IMR-90 (cell line): ENCODE measurements at regions not wholly inside any gene's neighbourhood (a gene's known extent, or its start where the extent isn't known, plus 50 kb on each side); places are given as distances from the start of the nearest gene placed in this dataset.

ENCODE experiments used
- ATAC-seq: fragments of 200-7000 bp; cut with Tn5 transposase; 2 replicates; pipeline ENCODE4 v1.9.1; 2020; ENCODE audit warnings: low read depth, mild to moderate bottlenecking, moderate library complexity
- BruUV-seq: library from RNA; stranded (reverse); fragments of 400-500 nt; replicated peaks from 2 replicates; lab custom pipeline; 2021; lab: Mats Ljungman, UMichigan
- CTCF ChIA-PET: fragments of 300-600 bp; formaldehyde crosslinking; extraction: SDS; loops from one replicate; lab custom pipeline; 2021; ENCODE audit warnings: antibody characterized with exemption; lab: Yijun Ruan, JAX
- POLR2A ChIA-PET: fragments of 300-600 bp; sonication (Branson Sonifier 250); formaldehyde crosslinking; loops from one replicate; lab custom pipeline; 2022; ENCODE audit warnings: antibody characterized with exemption; ENCODE audit not compliant: unreplicated experiment; lab: Charles Lee
- DNase-seq: peaks from one replicate; pipeline ENCODE4 v3.0.0; 2013
- H2AFZ ChIP-seq: replicated peaks from 2 replicates; pipeline ENCODE3; 2013; ENCODE audit warnings: low read length, mild to moderate bottlenecking; ENCODE audit not compliant: poor library complexity
- H2AK5ac ChIP-seq: 2 replicates; pipeline ENCODE4 v1.6.1; 2013; ENCODE audit warnings: low read depth, low read length, inconsistent platforms
- H2AK9ac ChIP-seq: replicated peaks from 2 replicates; pipeline ENCODE3; 2013; ENCODE audit warnings: mild to moderate bottlenecking, low read depth, low read length, moderate library complexity; ENCODE audit not compliant: poor library complexity
- H2BK120ac ChIP-seq: 2 replicates; pipeline ENCODE4 v1.6.1; 2013; ENCODE audit warnings: low read depth, low read length, inconsistent platforms
- H2BK15ac ChIP-seq: 3 replicates; pipeline ENCODE4 v1.6.1; 2013; ENCODE audit warnings: low read depth, low read length, inconsistent platforms
- H2BK20ac ChIP-seq: 2 replicates; pipeline ENCODE4 v1.6.1; 2013; ENCODE audit warnings: low read depth, mild to moderate bottlenecking, inconsistent platforms, low read length, moderate library complexity
- H2BK5ac ChIP-seq: 2 replicates; pipeline ENCODE4 v1.6.1; 2013; ENCODE audit warnings: mild to moderate bottlenecking, low read depth, low read length, inconsistent platforms; ENCODE audit not compliant: poor library complexity, severe bottlenecking
- H3K14ac ChIP-seq: replicated peaks from 2 replicates; pipeline ENCODE4 v1.6.1; 2013; ENCODE audit warnings: low read depth, low read length, inconsistent platforms
- H3K18ac ChIP-seq: 2 replicates; pipeline ENCODE4 v1.6.1; 2013; ENCODE audit warnings: low read depth, low read length, control low read depth
- H3K23ac ChIP-seq: 2 replicates; pipeline ENCODE4 v1.6.1; 2013; ENCODE audit warnings: low read depth, low read length, inconsistent platforms
- H3K27ac ChIP-seq: 2 replicates; pipeline ENCODE4 v1.5.1; 2013; ENCODE audit warnings: mild to moderate bottlenecking, control low read depth, low read length; ENCODE audit not compliant: insufficient read depth
- H3K27me3 ChIP-seq: 2 replicates; pipeline ENCODE4 v1.6.1; 2013; ENCODE audit warnings: low read length; ENCODE audit not compliant: control insufficient read depth, insufficient read depth
- H3K36me3 ChIP-seq: 2 replicates; pipeline ENCODE4 v1.6.1; 2013; ENCODE audit warnings: low read length, mixed read lengths; ENCODE audit not compliant: control insufficient read depth, insufficient read depth
- H3K4ac ChIP-seq: 2 replicates; pipeline ENCODE4 v1.6.1; 2013; ENCODE audit warnings: low read depth, low read length, inconsistent platforms
- H3K4me1 ChIP-seq: 2 replicates; pipeline ENCODE4 v1.6.1; 2013; ENCODE audit warnings: low read length, mixed read lengths; ENCODE audit not compliant: control insufficient read depth, insufficient read depth
- H3K4me2 ChIP-seq: 2 replicates; pipeline ENCODE4 v1.6.1; 2013; ENCODE audit warnings: low read depth, mild to moderate bottlenecking, control low read depth, low read length, moderate library complexity
- H3K4me3 ChIP-seq: 2 replicates; pipeline ENCODE4 v1.5.1; 2013; ENCODE audit warnings: low read depth, mild to moderate bottlenecking, control low read depth, low read length, moderate library complexity; ENCODE audit not compliant: insufficient read depth
- H3K56ac ChIP-seq: 2 replicates; pipeline ENCODE4 v1.6.1; 2013; ENCODE audit warnings: low read length, inconsistent platforms; ENCODE audit not compliant: insufficient read depth; ENCODE audit errors: extremely low read depth
- H3K79me1 ChIP-seq, 2 experiments: 2 replicates each; pipeline ENCODE4 v1.6.1; 2013; ENCODE audit warnings: low read length in 2 of 2, inconsistent platforms in 1 of 2, low read depth in 1 of 2
- H3K9ac ChIP-seq: 2 replicates; pipeline ENCODE4 v1.6.1; 2013; ENCODE audit warnings: low read depth, low read length, control low read depth
- H3K9me1 ChIP-seq: 2 replicates; pipeline ENCODE4 v1.6.1; 2013; ENCODE audit warnings: low read length, inconsistent platforms; ENCODE audit not compliant: insufficient read depth
- H3K9me3 ChIP-seq: 2 replicates; pipeline ENCODE4 v1.6.1; 2013; ENCODE audit warnings: low read length; ENCODE audit not compliant: control insufficient read depth, insufficient read depth
- H4K20me1 ChIP-seq: 2 replicates; pipeline ENCODE4 v1.6.1; 2013; ENCODE audit warnings: low read length, inconsistent platforms; ENCODE audit not compliant: insufficient read depth
- H4K5ac ChIP-seq: 2 replicates; pipeline ENCODE4 v1.6.1; 2013; ENCODE audit warnings: mild to moderate bottlenecking, low read depth, low read length, control low read depth
- H4K8ac ChIP-seq, 2 experiments: 2 replicates each; pipeline ENCODE4 v1.6.1; 2013; ENCODE audit warnings: low read depth in 2 of 2, low read length in 2 of 2, control low read depth in 1 of 2, inconsistent platforms in 1 of 2
- H4K91ac ChIP-seq: 2 replicates; pipeline ENCODE4 v1.6.1; 2013; ENCODE audit warnings: low read depth, low read length, inconsistent platforms; ENCODE audit not compliant: insufficient read depth
- BHLHE40 ChIP-seq: fragments of 150-350 bp; IDR thresholded peaks from 2 replicates; pipeline ENCODE4 v1.6.1; 2016; ENCODE audit warnings: mild to moderate bottlenecking, low read depth, low read length
- CEBPB ChIP-seq: IDR thresholded peaks from 2 replicates; pipeline ENCODE4 v1.6.1; 2012; ENCODE audit warnings: low read depth, low read length, improper control_type of control experiment
- CHD1 ChIP-seq: IDR thresholded peaks from 2 replicates; pipeline ENCODE4 v1.6.1; 2012; ENCODE audit warnings: low read depth, low read length, improper control_type of control experiment
- CTCF ChIP-seq: conservative IDR thresholded peaks from 2 replicates; pipeline ENCODE4 v1.5.1; 2012; ENCODE audit warnings: mild to moderate bottlenecking, low read depth, low read length, improper control_type of control experiment
- FOS ChIP-seq: fragments of 150-350 bp; IDR thresholded peaks from 2 replicates; pipeline ENCODE4 v1.6.1; 2016; ENCODE audit warnings: low read depth, low read length
- MAFK ChIP-seq: IDR thresholded peaks from 2 replicates; pipeline ENCODE4 v1.6.1; 2012; ENCODE audit warnings: low read depth, low read length, improper control_type of control experiment
- MAZ ChIP-seq: IDR thresholded peaks from 2 replicates; pipeline ENCODE4 v1.6.1; 2012; ENCODE audit warnings: low read depth, mild to moderate bottlenecking, low read length, improper control_type of control experiment, moderate library complexity, borderline replicate concordance
- MXI1 ChIP-seq: IDR thresholded peaks from 2 replicates; pipeline ENCODE4 v1.6.1; 2012; ENCODE audit warnings: low read depth, mild to moderate bottlenecking, low read length, moderate library complexity, borderline replicate concordance
- NFE2L2 ChIP-seq: fragments of 150-350 bp; IDR thresholded peaks from 2 replicates; pipeline ENCODE4 v1.6.1; 2016; ENCODE audit warnings: low read depth, mild to moderate bottlenecking, low read length
- POLR2A ChIP-seq: IDR thresholded peaks from 2 replicates; pipeline ENCODE4 v1.6.1; 2012; ENCODE audit warnings: mild to moderate bottlenecking, low read depth, low read length
- RAD21 ChIP-seq: IDR thresholded peaks from 2 replicates; pipeline ENCODE4 v1.6.1; 2012; ENCODE audit warnings: low read length, improper control_type of control experiment
- RCOR1 ChIP-seq: IDR thresholded peaks from 2 replicates; pipeline ENCODE4 v1.6.1; 2012; ENCODE audit warnings: mild to moderate bottlenecking, low read length, improper control_type of control experiment; ENCODE audit not compliant: insufficient replicate concordance
- RFX5 ChIP-seq: IDR thresholded peaks from 2 replicates; pipeline ENCODE4 v1.8.0; 2012; ENCODE audit warnings: low read depth, mild to moderate bottlenecking, low read length, moderate library complexity
- SMC3 ChIP-seq: fragments of 150-350 bp; IDR thresholded peaks from 2 replicates; pipeline ENCODE4 v1.6.1; 2016; ENCODE audit warnings: low read depth, mild to moderate bottlenecking, antibody characterized with exemption, low read length, moderate library complexity
- USF2 ChIP-seq: fragments of 150-350 bp; IDR thresholded peaks from 2 replicates; pipeline ENCODE4 v1.6.1; 2017; ENCODE audit warnings: mild to moderate bottlenecking, antibody characterized with exemption, low read length, low read depth
- WGBS, 2 experiments: methylation state at CpG; one replicate each; pipeline versions ENCODE4 v1.1.5 to v1.1.7; 2013; ENCODE audit warnings: missing lambda C conversion rate in 2 of 2; ENCODE audit not compliant: insufficient read length in 1 of 2; ENCODE audit errors: extremely low coverage in 2 of 2; 5-methylcytosine and 5-hydroxymethylcytosine counted together
- dilution Hi-C: fragments of 300-500 bp; cut with HindIII; formaldehyde crosslinking; loops from one replicate; pipeline ENCODE4 v1.14.3; 2018; ENCODE audit warnings: low sequenced_read_pairs; ENCODE audit not compliant: unreplicated experiment
- in situ Hi-C: fragments of 300-500 bp; cut with MboI; formaldehyde crosslinking; loops from 3 replicates; pipeline ENCODE4 v1.14.3; 2019; ENCODE audit warnings: low sequenced_read_pairs, inconsistent platforms, mixed read lengths
- intact Hi-C: fragments of 100-400 bp; cut with micrococcal nuclease; formaldehyde crosslinking; loops from 2 replicates; pipeline ENCODE4 v1.10.0; 2022
- TF ChIP-seq, protein P1 (sequence below): fragments of 150-350 bp; IDR thresholded peaks from 2 replicates; pipeline ENCODE4 v1.6.1; 2016; ENCODE audit warnings: low read depth, mild to moderate bottlenecking, low read length, moderate library complexity, borderline replicate concordance

- no CpG with 5 or more reads among the region's 1 CpG for WGBS, 2 experiments
- dilution Hi-C loops (no loop called here), in situ Hi-C loops (no loop called here), intact Hi-C loops (no loop called here)
- Histone ChIP-seq H3K56ac (no peak overlapping the region), H4K8ac (no peak overlapping the region), H3K27me3 (no peaks in the 10 kb centered on the region), H3K79me1 (no peaks in the 10 kb centered on the region), H3K23ac (no peak overlapping the region), H2BK120ac (no peak overlapping the region), H2BK20ac (no peak overlapping the region), H3K9me1 (no peaks in the 10 kb centered on the region), H4K91ac (no peak overlapping the region), H3K36me3 (no peaks in the 10 kb centered on the region), H2BK5ac (no peak overlapping the region), H3K9ac (no peak overlapping the region), H2AFZ (no peak overlapping the region), H3K27ac (no peak overlapping the region), H3K4me2 (no peak overlapping the region), H2AK5ac (no peak overlapping the region), H2AK9ac (no peak overlapping the region), H4K5ac (no peak overlapping the region), H3K4ac (no peak overlapping the region), H2BK15ac (no peak overlapping the region), H3K9me3 (no peaks in the 10 kb centered on the region), H3K14ac (no peak overlapping the region), H3K18ac (no peak overlapping the region), H4K20me1 (no peaks in the 10 kb centered on the region), H3K4me1 (no peaks in the 10 kb centered on the region), H3K4me3 (no peak overlapping the region)
- ChIA-PET POLR2A (no interaction called here), CTCF (no interaction called here)
- no TSS peak for BruUV-seq
- ATAC-seq, result no peak
- DNase-seq, result no peak
- TF ChIP-seq SMC3 (no peak), FOS (no peak), MXI1 (no peak), BHLHE40 (no peak), CEBPB (no peak), CTCF (no peak), POLR2A (no peak), USF2 (no peak), CHD1 (no peak), RAD21 (no peak), NFE2L2 (no peak), RFX5 (no peak), RCOR1 (no peak), MAZ (no peak), MAFK (no peak)
- TF ChIP-seq, protein P1, sequence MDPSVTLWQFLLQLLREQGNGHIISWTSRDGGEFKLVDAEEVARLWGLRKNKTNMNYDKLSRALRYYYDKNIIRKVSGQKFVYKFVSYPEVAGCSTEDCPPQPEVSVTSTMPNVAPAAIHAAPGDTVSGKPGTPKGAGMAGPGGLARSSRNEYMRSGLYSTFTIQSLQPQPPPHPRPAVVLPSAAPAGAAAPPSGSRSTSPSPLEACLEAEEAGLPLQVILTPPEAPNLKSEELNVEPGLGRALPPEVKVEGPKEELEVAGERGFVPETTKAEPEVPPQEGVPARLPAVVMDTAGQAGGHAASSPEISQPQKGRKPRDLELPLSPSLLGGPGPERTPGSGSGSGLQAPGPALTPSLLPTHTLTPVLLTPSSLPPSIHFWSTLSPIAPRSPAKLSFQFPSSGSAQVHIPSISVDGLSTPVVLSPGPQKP, result no peak
Measured at GRCh38 chr12:88784166-88784565, 203.9 kb upstream of the KITLG start.
